ENCODE measurements at regions not wholly inside any gene's neighbourhood (a gene's known extent, or its start where the extent isn't known, plus 50 kb on each side); places are given as distances from the start of the nearest gene placed in this dataset.
"Not testable (repeated sequence)": the region's sequence is repeated elsewhere in the genome, so short reads cannot be mapped to it uniquely, and the experiment has no call there.

GRCh38 chr22:46040471-46041465 is 63.8 kb upstream of the WNT7B start:
- no peak for DNase-seq (ENCODE audit: low read depth)

- no peak for DNase-seq (ENCODE audit: low read depth)
Measured at GRCh38 chr22:46041642-46042041, 64.7 kb upstream of the WNT7B start.

- no peak for DNase-seq (ENCODE audit: low read depth)
Measured at GRCh38 chr22:46042786-46043185, 65.8 kb upstream of the WNT7B start.

- no peak for DNase-seq (ENCODE audit: low read depth)
Measured at GRCh38 chr22:46043339-46043738, 66.4 kb upstream of the WNT7B start.

GRCh38 chr22:46043816-46044620 is 67.1 kb upstream of the WNT7B start:
- DNase-seq (ENCODE audit: low read depth) = no peak

- DNase-seq (ENCODE audit: low read depth) = no peak
Measured at GRCh38 chr22:46044621-46045458, 67.9 kb upstream of the WNT7B start.

- no peak for DNase-seq (ENCODE audit: low read depth)
Measured at GRCh38 chr22:46045459-46046298, 68.7 kb upstream of the WNT7B start.

GRCh38 chr22:46046299-46046685 is 69.3 kb upstream of the WNT7B start:
- no peak for DNase-seq (ENCODE audit: low read depth)

- DNase-seq (ENCODE audit: low read depth) = no peak
Measured at GRCh38 chr22:46047226-46047625, 70.3 kb upstream of the WNT7B start.

GRCh38 chr22:46047841-46048595 is 71.1 kb upstream of the WNT7B start:
- no peak for DNase-seq (ENCODE audit: low read depth)

- not testable (repeated sequence) for DNase-seq (ENCODE audit: low read depth)
Measured at GRCh38 chr22:46048661-46049060, 71.7 kb upstream of the WNT7B start.

- DNase-seq (ENCODE audit: low read depth) = no peak
Measured at GRCh38 chr22:46049726-46050450, 72.9 kb upstream of the WNT7B start.

GRCh38 chr22:46050451-46050845 is 73.5 kb upstream of the WNT7B start:
- DNase-seq (ENCODE audit: low read depth) = no peak

GRCh38 chr22:46050916-46051614 is 74.1 kb upstream of the WNT7B start:
- no peak for DNase-seq (ENCODE audit: low read depth)

GRCh38 chr22:46051646-46052045 is 74.7 kb upstream of the WNT7B start:
- no peak for DNase-seq (ENCODE audit: low read depth)

- no peak for DNase-seq (ENCODE audit: low read depth)
Measured at GRCh38 chr22:46052331-46052771, 75.4 kb upstream of the WNT7B start.

- no peak for DNase-seq (ENCODE audit: low read depth)
Measured at GRCh38 chr22:46052801-46053562, 76.0 kb upstream of the WNT7B start.

GRCh38 chr22:46053563-46054090 is 76.7 kb upstream of the WNT7B start:
- no peak for DNase-seq (ENCODE audit: low read depth)
